WTC11 (cell line): ENCODE measurements at regions not wholly inside any gene's neighbourhood (a gene's known extent, or its start where the extent isn't known, plus 50 kb on each side); places are given as distances from the start of the nearest gene placed in this dataset.

Source experiments
- ATAC-seq: fragments of 200-7000 bp; cut with Tn5 transposase; 2 replicates; pipeline ENCODE4 v1.10.0; 2021; ENCODE audit warnings: mild to moderate bottlenecking, moderate library complexity
- CTCF ChIA-PET: fragments of 300-600 bp; sonication (Branson Sonifier 250); formaldehyde crosslinking; loops from one replicate; lab custom pipeline; 2021; ENCODE audit warnings: antibody characterized with exemption; lab: Charles Lee
- POLR2A ChIA-PET: fragments of 350-600 bp; sonication (Branson Sonifier 250); formaldehyde crosslinking; loops from one replicate; lab custom pipeline; 2021; ENCODE audit warnings: antibody characterized with exemption; lab: Charles Lee
- DNase-seq: peaks from one replicate; pipeline ENCODE4 v3.0.0; 2021; ENCODE audit warnings: low spot score
- H3K27ac Mint-ChIP-seq: 2 replicates; pipeline ENCODE4 v1.8.0; 2021; ENCODE audit warnings: mixed read lengths
- H3K27me3 Mint-ChIP-seq: 2 replicates; pipeline ENCODE4 v1.8.0; 2021; ENCODE audit warnings: low read depth, mild to moderate bottlenecking, moderate library complexity, mixed read lengths
- H3K36me3 Mint-ChIP-seq: 2 replicates; pipeline ENCODE4 v1.8.0; 2021; ENCODE audit warnings: mixed read lengths
- H3K4me1 Mint-ChIP-seq: 2 replicates; pipeline ENCODE4 v1.8.0; 2022; ENCODE audit warnings: mixed read lengths
- H3K4me3 Mint-ChIP-seq: 2 replicates; pipeline ENCODE4 v1.8.0; 2021; ENCODE audit warnings: mild to moderate bottlenecking, moderate library complexity, mixed read lengths
- H3K9me3 Mint-ChIP-seq: 2 replicates; pipeline ENCODE4 v1.8.0; 2021; ENCODE audit warnings: mixed read lengths
- ATF1 ChIP-seq: sonication (generic); formaldehyde crosslinking; IDR thresholded peaks from 2 replicates; pipeline ENCODE4 v1.8.1; 2023; ENCODE audit warnings: mild to moderate bottlenecking, moderate library complexity, missing genetic modification reagents
- CTCF ChIP-seq: fragments of 200-600 bp; IDR thresholded peaks from 2 replicates; pipeline ENCODE4 v1.8.0; 2022; ENCODE audit warnings: antibody characterized with exemption
- ELF4 ChIP-seq: sonication (generic); formaldehyde crosslinking; IDR thresholded peaks from 2 replicates; pipeline ENCODE4 v1.8.1; 2022; ENCODE audit warnings: low read depth, mild to moderate bottlenecking, moderate library complexity, missing genetic modification reagents
- FOXK1 ChIP-seq: sonication (generic); formaldehyde crosslinking; IDR thresholded peaks from 2 replicates; pipeline ENCODE4 v1.8.0; 2022; ENCODE audit warnings: mild to moderate bottlenecking, moderate library complexity, missing genetic modification reagents
- GRHL2 ChIP-seq: fragments of 250-450 bp; sonication (Bioruptor Pico); IDR thresholded peaks from 2 replicates; pipeline ENCODE4 v1.8.0; 2022; ENCODE audit warnings: mild to moderate bottlenecking, moderate library complexity; ENCODE audit not compliant: insufficient replicate concordance, severe bottlenecking
- GTF2I ChIP-seq: fragments of 250-450 bp; sonication (Bioruptor Pico); conservative IDR thresholded peaks from 2 replicates; pipeline ENCODE4 v1.4.0; 2021; ENCODE audit warnings: mild to moderate bottlenecking
- JAZF1 ChIP-seq: fragments of 250-450 bp; sonication (Bioruptor Pico); IDR thresholded peaks from 2 replicates; pipeline ENCODE4 v1.9.0; 2021; ENCODE audit warnings: moderate library complexity, mild to moderate bottlenecking, inconsistent platforms
- MLX ChIP-seq: sonication (generic); formaldehyde crosslinking; IDR thresholded peaks from 2 replicates; pipeline ENCODE4 v1.8.1; 2023; ENCODE audit warnings: mild to moderate bottlenecking, missing genetic modification reagents, moderate library complexity
- NFE2L1 ChIP-seq: sonication (generic); formaldehyde crosslinking; IDR thresholded peaks from 2 replicates; pipeline ENCODE4 v1.8.1; 2023; ENCODE audit warnings: missing genetic modification reagents
- RELA ChIP-seq: sonication (generic); formaldehyde crosslinking; IDR thresholded peaks from 2 replicates; pipeline ENCODE4 v1.8.1; 2022; ENCODE audit warnings: missing genetic modification reagents, mild to moderate bottlenecking, borderline replicate concordance
- SMAD3 ChIP-seq: sonication (generic); formaldehyde crosslinking; IDR thresholded peaks from 2 replicates; pipeline ENCODE4 v1.8.0; 2022; ENCODE audit warnings: missing genetic modification reagents, mild to moderate bottlenecking, borderline replicate concordance
- SOX15 ChIP-seq: fragments of 250-450 bp; sonication (Bioruptor Pico); IDR thresholded peaks from 2 replicates; pipeline ENCODE4 v1.9.0; 2021; ENCODE audit warnings: mild to moderate bottlenecking
- TCF7 ChIP-seq: sonication (generic); formaldehyde crosslinking; IDR thresholded peaks from 2 replicates; pipeline ENCODE4 v1.8.0; 2022; ENCODE audit warnings: mild to moderate bottlenecking, low read depth, missing genetic modification reagents, moderate library complexity
- USF1 ChIP-seq: sonication (generic); formaldehyde crosslinking; IDR thresholded peaks from 2 replicates; pipeline ENCODE4 v1.8.0; 2022; ENCODE audit warnings: mild to moderate bottlenecking, missing genetic modification reagents
- ZNF416 ChIP-seq: fragments of 250-450 bp; sonication (Bioruptor Pico); IDR thresholded peaks from 2 replicates; pipeline ENCODE4 v1.9.0; 2021; ENCODE audit warnings: mild to moderate bottlenecking, inconsistent platforms
- ZNF671 ChIP-seq: fragments of 250-450 bp; sonication (Bioruptor Pico); IDR thresholded peaks from 2 replicates; pipeline ENCODE4 v1.8.0; 2021; ENCODE audit warnings: mild to moderate bottlenecking
- TF ChIP-seq, protein P1 (sequence below): sonication (generic); formaldehyde crosslinking; IDR thresholded peaks from 2 replicates; pipeline ENCODE4 v1.8.0; 2022; ENCODE audit warnings: mild to moderate bottlenecking, missing genetic modification reagents
- TF ChIP-seq, protein P2 (sequence below): sonication (generic); formaldehyde crosslinking; IDR thresholded peaks from 2 replicates; pipeline ENCODE4 v1.8.0; 2023; ENCODE audit warnings: missing genetic modification reagents

DNA sequence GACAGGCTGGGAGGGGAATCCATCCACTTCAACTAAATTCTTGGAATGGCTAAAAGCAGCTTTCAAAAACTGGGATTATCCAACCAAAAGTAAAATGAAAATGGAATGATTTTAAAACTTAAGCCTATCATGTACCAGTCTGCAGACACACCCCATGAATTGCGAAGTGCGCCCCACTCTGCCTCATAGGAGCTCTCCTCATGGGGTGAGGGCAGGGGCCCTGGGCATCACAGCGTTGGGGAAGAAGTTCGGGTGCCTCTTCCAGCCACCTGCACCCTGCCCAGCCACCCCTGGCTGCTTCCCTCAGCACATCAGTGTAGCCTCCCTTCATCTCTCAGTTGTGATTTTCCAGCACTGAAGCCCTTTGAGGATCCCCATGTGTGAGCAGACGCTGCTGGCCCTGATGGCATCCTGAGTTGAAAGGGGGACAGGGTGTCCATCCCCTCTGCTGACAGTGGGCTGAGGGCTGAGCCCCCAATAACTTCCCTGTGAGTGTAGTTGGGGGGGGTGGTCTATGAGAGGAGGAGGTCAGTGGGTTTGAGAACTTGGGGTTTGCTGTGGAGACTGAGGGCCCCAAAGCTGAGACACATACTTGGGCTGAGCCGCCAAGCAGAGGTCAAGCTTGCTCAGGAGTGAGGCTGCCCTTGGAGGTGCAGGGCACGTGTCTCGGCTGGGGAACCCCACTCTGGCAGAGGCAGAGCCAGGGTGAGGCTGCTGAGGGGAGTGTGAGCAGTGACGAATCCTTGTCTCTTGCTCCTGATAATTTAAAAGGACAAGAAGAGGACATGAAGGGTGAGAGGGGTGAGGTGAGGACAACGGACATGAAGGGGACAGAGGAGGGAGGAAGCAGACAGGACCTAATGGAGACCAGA, 542.1 kb downstream of the TCERG1L start:
- ATAC-seq (no peak), DNase-seq (no peak)
- ChIA-PET POLR2A (no interaction called here), CTCF (no interaction called here)
- Mint-ChIP-seq H3K4me3 (no peak overlapping the region), H3K9me3 (peaks cover 52% of the 10 kb centered on the region), H3K4me1 (no peaks in the 10 kb centered on the region), H3K36me3 (peaks cover 62% of the 10 kb centered on the region), H3K27ac (no peak overlapping the region), H3K27me3 (peaks cover 9% of the 10 kb centered on the region)
- no peak for TF ChIP-seq USF1 (CRISPR knock-in tag)
- TF ChIP-seq JAZF1 = no peak
- no peak for TF ChIP-seq CTCF
- TF ChIP-seq GTF2I (CRISPR knock-in tag) = no peak

- POLR2A ChIA-PET = no interaction called here
- peaks cover 48% of the 10 kb centered on the region for H3K9me3 Mint-ChIP-seq
- CTCF ChIA-PET = no interaction called here
- H3K27ac Mint-ChIP-seq = no peak overlapping the region
- no peaks in the 10 kb centered on the region for H3K4me1 Mint-ChIP-seq
- DNase-seq = no peak
- H3K36me3 Mint-ChIP-seq = peaks cover 59% of the 10 kb centered on the region
- H3K27me3 Mint-ChIP-seq = peaks cover 8% of the 10 kb centered on the region
- no peak overlapping the region for H3K4me3 Mint-ChIP-seq
- ATAC-seq = no peak
- no peak for TF ChIP-seq FOXK1 (CRISPR knock-in tag)
- TF ChIP-seq RELA = no peak
- TF ChIP-seq MLX (CRISPR knock-in tag) = no peak
- no peak for TF ChIP-seq USF1 (CRISPR knock-in tag)
- no peak for TF ChIP-seq ATF1 (CRISPR knock-in tag)
- TF ChIP-seq, protein P1, sequence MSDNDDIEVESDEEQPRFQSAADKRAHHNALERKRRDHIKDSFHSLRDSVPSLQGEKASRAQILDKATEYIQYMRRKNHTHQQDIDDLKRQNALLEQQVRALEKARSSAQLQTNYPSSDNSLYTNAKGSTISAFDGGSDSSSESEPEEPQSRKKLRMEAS (CRISPR knock-in tag) = no peak
- no peak for TF ChIP-seq TCF7 (CRISPR knock-in tag)
- TF ChIP-seq JAZF1 = no peak
- TF ChIP-seq SMAD3 (CRISPR knock-in tag) = no peak
- no peak for TF ChIP-seq ELF4
- no peak for TF ChIP-seq GRHL2 (CRISPR knock-in tag)
- no peak for TF ChIP-seq SOX15 (CRISPR knock-in tag)
- no peak for TF ChIP-seq ZNF671 (CRISPR knock-in tag)
- TF ChIP-seq NFE2L1 = no peak
- no peak for TF ChIP-seq ZNF416 (CRISPR knock-in tag)
- TF ChIP-seq, protein P2, sequence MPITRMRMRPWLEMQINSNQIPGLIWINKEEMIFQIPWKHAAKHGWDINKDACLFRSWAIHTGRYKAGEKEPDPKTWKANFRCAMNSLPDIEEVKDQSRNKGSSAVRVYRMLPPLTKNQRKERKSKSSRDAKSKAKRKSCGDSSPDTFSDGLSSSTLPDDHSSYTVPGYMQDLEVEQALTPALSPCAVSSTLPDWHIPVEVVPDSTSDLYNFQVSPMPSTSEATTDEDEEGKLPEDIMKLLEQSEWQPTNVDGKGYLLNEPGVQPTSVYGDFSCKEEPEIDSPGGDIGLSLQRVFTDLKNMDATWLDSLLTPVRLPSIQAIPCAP (CRISPR knock-in tag) = no peak
These were observed 541.4 kb downstream of the TCERG1L start for GRCh38 chr10:130770018-130770630.
